ENCODE measurements at regions not wholly inside any gene's neighbourhood (a gene's known extent, or its start where the extent isn't known, plus 50 kb on each side); places are given as distances from the start of the nearest gene placed in this dataset.
A peak's percentile ranks its signal among the peaks of the same experiment; 100 is the strongest.

- no peak for DNase-seq (ENCODE audit: low spot score)
- peaks cover 6% of the 10 kb centered on the region for H3K36me3 Mint-ChIP-seq
- H3K4me3 Mint-ChIP-seq: no peak overlapping the region
Observed at GRCh38 chr2:5546181-5546580, 146.0 kb upstream of the SOX11 start.

GRCh38 chr2:5548991-5549715 lies 143.0 kb upstream of the SOX11 start:
- H3K9me3 Mint-ChIP-seq: peaks cover 26% of the 10 kb centered on the region
- no peak overlapping the region for H3K27ac ChIP-seq
- DNase-seq (ENCODE audit: low spot score): peak; percentile 60
- peak overlapping the region; percentile 92 for H3K27ac Mint-ChIP-seq
- peak overlapping the region; percentile 38 for H2AFZ ChIP-seq (replicated peaks)
- H3K36me3 Mint-ChIP-seq: peaks cover 4% of the 10 kb centered on the region
- no peaks in the 10 kb centered on the region for H4K20me1 ChIP-seq (ENCODE audit: low read depth)
- peaks cover 16% of the 10 kb centered on the region for H3K4me1 Mint-ChIP-seq
- no peak overlapping the region for H3K4me3 Mint-ChIP-seq
- peaks cover 10% of the 10 kb centered on the region for H3K27me3 Mint-ChIP-seq (ENCODE audit: insufficient read depth, low read depth)
- peaks cover 18% of the 10 kb centered on the region for H3K4me1 ChIP-seq
- H3K4me2 ChIP-seq: peak overlapping the region; percentile 16
- no peak overlapping the region for H3K4me3 ChIP-seq
- no peak overlapping the region for H3K9ac ChIP-seq
- TF ChIP-seq CTCF (IDR thresholded peaks at IDR 0.05) (no peak), EZH2phosphoT487 (IDR thresholded peaks at IDR 0.05) (no peak), EZH2 (IDR thresholded peaks at IDR 0.05) (no peak)
- peaks cover 4% of the 10 kb centered on the region for H3F3A ChIP-seq (ENCODE audit: low read depth)
- no peaks in the 10 kb centered on the region for H3K27me3 ChIP-seq
- H3K9me3 ChIP-seq (ENCODE audit: low read depth): peaks cover 8% of the 10 kb centered on the region
- no peaks in the 10 kb centered on the region for H3K36me3 ChIP-seq
- H3K79me2 ChIP-seq (ENCODE audit: low read depth): no peaks in the 10 kb centered on the region

More at GRCh38 chr2:5546181-5546580, 146.0 kb upstream of the SOX11 start:
- Histone ChIP-seq H3K27ac (no peak overlapping the region), H3K9me3 (ENCODE audit: low read depth) (peaks cover 8% of the 10 kb centered on the region), H3K4me2 (no peak overlapping the region), H3K36me3 (no peaks in the 10 kb centered on the region), H3F3A (ENCODE audit: low read depth) (no peaks in the 10 kb centered on the region), H3K9ac (no peak overlapping the region), H3K79me2 (ENCODE audit: low read depth) (no peaks in the 10 kb centered on the region), H4K20me1 (ENCODE audit: low read depth) (no peaks in the 10 kb centered on the region), H3K4me3 (no peak overlapping the region), H3K4me1 (peaks cover 14% of the 10 kb centered on the region), H3K27me3 (no peaks in the 10 kb centered on the region), H2AFZ (replicated peaks) (no peak overlapping the region)
- Mint-ChIP-seq H3K9me3 (peaks cover 39% of the 10 kb centered on the region), H3K27ac (no peak overlapping the region), H3K27me3 (ENCODE audit: insufficient read depth, low read depth) (peaks cover 10% of the 10 kb centered on the region), H3K4me1 (peaks cover 16% of the 10 kb centered on the region)
- no peak for TF ChIP-seq EZH2phosphoT487 (IDR thresholded peaks at IDR 0.05)
- no peak for TF ChIP-seq CTCF (IDR thresholded peaks at IDR 0.05)
- TF ChIP-seq EZH2 (IDR thresholded peaks at IDR 0.05): no peak

GRCh38 chr2:5549771-5550170 lies 142.4 kb upstream of the SOX11 start:
- no peak overlapping the region for H3K9ac ChIP-seq
- Mint-ChIP-seq H3K4me1 (peaks cover 16% of the 10 kb centered on the region), H3K36me3 (peaks cover 3% of the 10 kb centered on the region), H3K27me3 (ENCODE audit: insufficient read depth, low read depth) (peaks cover 9% of the 10 kb centered on the region), H3K9me3 (peaks cover 20% of the 10 kb centered on the region), H3K4me3 (no peak overlapping the region), H3K27ac (no peak overlapping the region)
- peaks cover 4% of the 10 kb centered on the region for H3F3A ChIP-seq (ENCODE audit: low read depth)
- no peak overlapping the region for H3K4me3 ChIP-seq
- H3K4me2 ChIP-seq: no peak overlapping the region
- peaks cover 18% of the 10 kb centered on the region for H3K4me1 ChIP-seq
- no peaks in the 10 kb centered on the region for H3K36me3 ChIP-seq
- no peak for DNase-seq (ENCODE audit: low spot score)
- H4K20me1 ChIP-seq (ENCODE audit: low read depth): no peaks in the 10 kb centered on the region
- no peaks in the 10 kb centered on the region for H3K79me2 ChIP-seq (ENCODE audit: low read depth)
- no peak overlapping the region for H3K27ac ChIP-seq
- no peak overlapping the region for H2AFZ ChIP-seq (replicated peaks)
- H3K27me3 ChIP-seq: no peaks in the 10 kb centered on the region
- H3K9me3 ChIP-seq (ENCODE audit: low read depth): peaks cover 5% of the 10 kb centered on the region
- TF ChIP-seq EZH2phosphoT487 (IDR thresholded peaks at IDR 0.05) (no peak), CTCF (IDR thresholded peaks at IDR 0.05) (no peak), EZH2 (IDR thresholded peaks at IDR 0.05) (no peak)

Data from neural progenitor cell (in vitro differentiated cells).